H1 (cell line): ENCODE measurements at regions not wholly inside any gene's neighbourhood (a gene's known extent, or its start where the extent isn't known, plus 50 kb on each side); places are given as distances from the start of the nearest gene placed in this dataset.

Experiments
- CTCF ChIA-PET: fragments of 300-600 bp; sonication (Branson Sonifier 250); formaldehyde crosslinking; loops from one replicate; lab custom pipeline; 2021; ENCODE audit not compliant: partially characterized antibody; lab: Charles Lee
- POLR2A ChIA-PET: fragments of 300-600 bp; sonication (Branson Sonifier 250); formaldehyde crosslinking; loops from one replicate; lab custom pipeline; 2021; ENCODE audit warnings: inconsistent platforms; ENCODE audit not compliant: partially characterized antibody; lab: Charles Lee
- DNase-seq, 2 experiments: peaks; one replicate each; pipeline versions ENCODE4 v3.0.0 to v3.0.0-alpha.2; 2010 to 2022; ENCODE audit warnings: low spot score in 2 of 2, low read depth in 1 of 2, mixed read lengths in 1 of 2
- FAIRE-seq: peaks from 2 replicates; lab custom pipeline; 2011; peaks lifted over from hg19 to GRCh38; lab: Jason Lieb, UNC
- H2AFZ ChIP-seq: 2 replicates; pipeline ENCODE4 v1.8.1; 2012; ENCODE audit warnings: low read length, inconsistent platforms
- H2AK5ac ChIP-seq: 2 replicates; pipeline ENCODE4 v1.6.1; 2013; ENCODE audit warnings: low read depth, low read length
- H2BK120ac ChIP-seq: replicated peaks from 2 replicates; pipeline ENCODE3; 2013; ENCODE audit warnings: low read depth, low read length, inconsistent platforms
- H2BK12ac ChIP-seq: 2 replicates; pipeline ENCODE4 v1.6.1; 2013; ENCODE audit warnings: low read depth, low read length
- H2BK15ac ChIP-seq: 2 replicates; pipeline ENCODE4 v1.6.1; 2013; ENCODE audit warnings: low read length
- H2BK20ac ChIP-seq: 2 replicates; pipeline ENCODE4 v1.6.1; 2013; ENCODE audit warnings: low read length
- H2BK5ac ChIP-seq: 2 replicates; pipeline ENCODE4 v1.6.1; 2013; ENCODE audit warnings: low read depth, low read length
- H3K14ac ChIP-seq: 2 replicates; pipeline ENCODE4 v1.6.1; 2013; ENCODE audit warnings: inconsistent platforms; ENCODE audit not compliant: insufficient read length
- H3K18ac ChIP-seq: 2 replicates; pipeline ENCODE4 v1.6.1; 2013; ENCODE audit warnings: low read length; ENCODE audit errors: extremely low read depth
- H3K23ac ChIP-seq: 2 replicates; pipeline ENCODE4 v1.6.1; 2013; ENCODE audit warnings: inconsistent platforms; ENCODE audit not compliant: insufficient read length
- H3K23me2 ChIP-seq: 2 replicates; pipeline ENCODE4 v1.6.1; 2013; ENCODE audit warnings: low read depth, low read length
- H3K27ac ChIP-seq: 2 replicates; pipeline ENCODE4 v1.6.1; 2011; ENCODE audit warnings: low read depth, low read length, inconsistent platforms
- H3K27me3 ChIP-seq, 4 experiments: replicated peaks in 1 of 4; 1 replicate in 1 of 4; 2 replicates in 3 of 4; pipeline versions ENCODE4 v1.6.1 to v1.8.1; 2011 to 2013; ENCODE audit warnings: low read length in 3 of 4, mild to moderate bottlenecking in 3 of 4, inconsistent platforms in 2 of 4, mixed read lengths in 2 of 4, moderate library complexity in 1 of 4; ENCODE audit not compliant: control insufficient read depth in 3 of 4, insufficient read depth in 3 of 4; ENCODE audit errors: extremely low read depth in 1 of 4
- H3K36me3 ChIP-seq, 4 experiments: 2 replicates each; pipeline versions ENCODE4 v1.6.1 to v1.8.1; 2011 to 2013; ENCODE audit warnings: mild to moderate bottlenecking in 4 of 4, low read length in 3 of 4, moderate library complexity in 2 of 4, control low read depth in 1 of 4, inconsistent platforms in 1 of 4; ENCODE audit not compliant: insufficient read depth in 4 of 4, control insufficient read depth in 2 of 4
- H3K4ac ChIP-seq: replicated peaks from 2 replicates; pipeline ENCODE3; 2013; ENCODE audit warnings: low read length, low read depth, mixed read lengths, inconsistent platforms; ENCODE audit not compliant: insufficient read length
- H3K4me1 ChIP-seq, 4 experiments: replicated peaks in 1 of 4; 1 replicate in 1 of 4; 2 replicates in 3 of 4; pipeline versions ENCODE4 v1.6.1 to v1.8.1; 2011 to 2013; ENCODE audit warnings: low read length in 3 of 4, inconsistent platforms in 2 of 4, mixed read lengths in 1 of 4; ENCODE audit not compliant: insufficient read depth in 4 of 4, control insufficient read depth in 3 of 4
- H3K4me2 ChIP-seq, 2 experiments: 2 replicates each; pipeline versions ENCODE4 v1.6.1 to v1.8.1; 2011 to 2013; ENCODE audit warnings: low read depth in 2 of 2, low read length in 2 of 2, control low read depth in 1 of 2, inconsistent platforms in 1 of 2, mild to moderate bottlenecking in 1 of 2; ENCODE audit not compliant: insufficient read depth in 1 of 2
- H3K4me3 ChIP-seq, 4 experiments: fragments of 200-600, 300-600 bp in 1 of 4; sonication (generic), shearing (Covaris generic), sonication (Bioruptor Twin) in 1 of 4; 2 replicates each; pipeline versions ENCODE4 v1.5.1 to v1.8.1; 2011 to 2016; ENCODE audit warnings: low read length in 4 of 4, low read depth in 3 of 4, control low read depth in 2 of 4, inconsistent platforms in 2 of 4, mild to moderate bottlenecking in 2 of 4, mixed read lengths in 1 of 4, moderate library complexity in 1 of 4; ENCODE audit not compliant: insufficient read depth in 2 of 4; ENCODE audit errors: extremely low read depth in 1 of 4
- H3K56ac ChIP-seq: replicated peaks from 2 replicates; pipeline ENCODE3; 2013; ENCODE audit warnings: low read depth, mild to moderate bottlenecking, mixed read lengths, low read length, inconsistent platforms; ENCODE audit not compliant: insufficient read length
- H3K79me1 ChIP-seq: 2 replicates; pipeline ENCODE4 v1.6.1; 2013; ENCODE audit warnings: low read depth, low read length, control low read depth
- H3K79me2 ChIP-seq, 2 experiments: 2 replicates each; pipeline versions ENCODE4 v1.6.1 to v1.8.1; 2012 to 2013; ENCODE audit warnings: low read length in 2 of 2, mild to moderate bottlenecking in 2 of 2, inconsistent platforms in 1 of 2; ENCODE audit not compliant: insufficient read depth in 2 of 2, control insufficient read depth in 1 of 2
- H3K9ac ChIP-seq, 4 experiments: replicated peaks in 1 of 4; 1 replicate in 1 of 4; 2 replicates in 3 of 4; pipeline versions ENCODE4 v1.6.1 to v1.8.1; 2011 to 2013; ENCODE audit warnings: low read depth in 3 of 4, low read length in 3 of 4, control low read depth in 2 of 4, mild to moderate bottlenecking in 2 of 4, moderate library complexity in 2 of 4, inconsistent platforms in 1 of 4; ENCODE audit errors: extremely low read depth in 1 of 4
- H3K9me3 ChIP-seq, 2 experiments: 2 replicates each; pipeline versions ENCODE4 v1.6.1 to v1.8.1; 2012 to 2013; ENCODE audit warnings: mild to moderate bottlenecking in 2 of 2, moderate library complexity in 2 of 2, control low read depth in 1 of 2, inconsistent platforms in 1 of 2, low read depth in 1 of 2, low read length in 1 of 2, mixed read lengths in 1 of 2; ENCODE audit not compliant: insufficient read depth in 2 of 2
- H4K20me1 ChIP-seq, 2 experiments: replicated peaks in 1 of 2; 2 replicates each; pipeline versions ENCODE3 to v1.8.1; 2011 to 2013; ENCODE audit warnings: inconsistent platforms in 2 of 2, low read length in 2 of 2, mild to moderate bottlenecking in 1 of 2; ENCODE audit not compliant: insufficient read depth in 2 of 2, control insufficient read depth in 1 of 2
- H4K5ac ChIP-seq: 2 replicates; pipeline ENCODE4 v1.6.1; 2013; ENCODE audit warnings: low read length, low read depth, mixed read lengths, inconsistent platforms; ENCODE audit not compliant: insufficient read length
- H4K8ac ChIP-seq: 2 replicates; pipeline ENCODE4 v1.8.0; 2013; ENCODE audit warnings: mild to moderate bottlenecking, moderate library complexity, low read length, inconsistent platforms; ENCODE audit not compliant: insufficient read depth; ENCODE audit errors: extremely low read depth
- H4K91ac ChIP-seq: replicated peaks from 2 replicates; pipeline ENCODE3; 2013; ENCODE audit warnings: low read length, mixed read lengths, inconsistent platforms; ENCODE audit not compliant: insufficient read length
- ATF3 ChIP-seq: IDR thresholded peaks from 2 replicates; pipeline ENCODE4 v1.6.1; 2011; ENCODE audit warnings: low read depth, mild to moderate bottlenecking, low read length; ENCODE audit not compliant: insufficient read depth
- GTF2F1 ChIP-seq: IDR thresholded peaks from 2 replicates; pipeline ENCODE4 v1.6.1; 2012; ENCODE audit warnings: low read depth, low read length, improper control_type of control experiment, borderline replicate concordance
- POLR2A ChIP-seq, 2 experiments: IDR thresholded peaks; 1 replicate in 1 of 2; 2 replicates in 1 of 2; pipeline ENCODE4 v1.6.1; 2011; ENCODE audit warnings: low read depth in 2 of 2, low read length in 2 of 2, mild to moderate bottlenecking in 2 of 2; ENCODE audit errors: control extremely low read depth in 1 of 2
- WGBS, 2 experiments: shearing (Covaris generic) in 1 of 2; methylation state at CpG; one replicate each; pipeline versions ENCODE4 v1.1.6 to v1.1.7; 2013 to 2015; ENCODE audit warnings: low lambda C conversion rate in 2 of 2, mixed read lengths in 2 of 2, inconsistent platforms in 1 of 2, low coverage in 1 of 2, missing lambda C conversion rate in 1 of 2; ENCODE audit not compliant: insufficient replicate concordance in 2 of 2, insufficient coverage in 1 of 2, insufficient read length in 1 of 2; ENCODE audit errors: extremely low coverage in 1 of 2, missing lambda C conversion rate in 1 of 2; 5-methylcytosine and 5-hydroxymethylcytosine counted together

GRCh38 chr6:94349227-94349626 is 929.9 kb upstream of the EPHA7 start:
- H2BK20ac ChIP-seq: no peak overlapping the region
- no peak overlapping the region for H3K4me3 ChIP-seq
- H3K23ac ChIP-seq: no peak overlapping the region
- peaks cover 0 to 3% (median under 1%) of the 10 kb centered on the region in 4 experiments; a peak in 2 of 7 replicates for H3K4me1 ChIP-seq
- H3K27ac ChIP-seq: no peak overlapping the region
- no peak overlapping the region for H3K4me2 ChIP-seq
- no peak overlapping the region for H2BK5ac ChIP-seq
- H2AFZ ChIP-seq: no peak overlapping the region
- H3K9ac ChIP-seq: no peak overlapping the region
- ChIA-PET POLR2A (interaction anchor here (0.6 kb wide), 1 partner anchor 1188 kb away, joined by 3 read pairs; no protein-coding TSS in a partner anchor), CTCF (no interaction called here)
- H2BK120ac ChIP-seq: no peak overlapping the region
- H3K4ac ChIP-seq: no peak overlapping the region
- no peak overlapping the region for H4K91ac ChIP-seq
- no peak overlapping the region for H3K18ac ChIP-seq
- H2AK5ac ChIP-seq: no peak overlapping the region
- H3K23me2 ChIP-seq: no peaks in the 10 kb centered on the region
- no peaks in the 10 kb centered on the region for H3K27me3 ChIP-seq
- H2BK15ac ChIP-seq: no peak overlapping the region
- no peaks in the 10 kb centered on the region for H3K9me3 ChIP-seq
- H3K56ac ChIP-seq: no peak overlapping the region
- H4K5ac ChIP-seq: no peak overlapping the region
- H3K36me3 ChIP-seq: no peaks in the 10 kb centered on the region
- H3K79me2 ChIP-seq: no peaks in the 10 kb centered on the region
- no peak overlapping the region for H4K8ac ChIP-seq
- no peak for DNase-seq
- no peaks in the 10 kb centered on the region for H4K20me1 ChIP-seq
- H2BK12ac ChIP-seq: no peak overlapping the region
- H3K79me1 ChIP-seq: no peaks in the 10 kb centered on the region
- H3K14ac ChIP-seq: no peak overlapping the region
- 79% methylated on average over 1 of the region's 1 CpG; no CpG with 5 or more reads in 1 of the 2 experiments for WGBS, 2 experiments
- TF ChIP-seq ATF3: no peak
- TF ChIP-seq POLR2A (IDR thresholded peaks at IDR 0.05; ENCODE audit: control extremely low read depth in 1 of 2, low read depth in 2 of 2, low read length in 2 of 2): no peak
- no peak for TF ChIP-seq GTF2F1
- TF ChIP-seq, all 59 proteins: peak for 0
- no peak for FAIRE-seq
